Stomach (tissue), 4 donors: ENCODE measurements at regions not wholly inside any gene's neighbourhood (a gene's known extent, or its start where the extent isn't known, plus 50 kb on each side); places are given as distances from the start of the nearest gene placed in this dataset.

Experiments
- EP300 ChIP-seq: sonication (generic); formaldehyde crosslinking; IDR thresholded peaks from one replicate; pipeline ENCODE4 v1.6.1; 2017; ENCODE audit warnings: antibody characterized with exemption
- POLR2A ChIP-seq, 4 donors: fragments of 450-650 bp; IDR thresholded peaks; one replicate each; pipeline ENCODE4 v1.6.1; 2016; ENCODE audit warnings: antibody characterized with exemption in 4 of 4, control low read depth in 2 of 4, mild to moderate bottlenecking in 1 of 4, moderate library complexity in 1 of 4
- POLR2AphosphoS5 ChIP-seq, 3 donors: sonication (generic); formaldehyde crosslinking; IDR thresholded peaks; one replicate each; pipeline ENCODE4 v1.6.1; 2016; ENCODE audit warnings: antibody characterized with exemption in 3 of 3

DNA sequence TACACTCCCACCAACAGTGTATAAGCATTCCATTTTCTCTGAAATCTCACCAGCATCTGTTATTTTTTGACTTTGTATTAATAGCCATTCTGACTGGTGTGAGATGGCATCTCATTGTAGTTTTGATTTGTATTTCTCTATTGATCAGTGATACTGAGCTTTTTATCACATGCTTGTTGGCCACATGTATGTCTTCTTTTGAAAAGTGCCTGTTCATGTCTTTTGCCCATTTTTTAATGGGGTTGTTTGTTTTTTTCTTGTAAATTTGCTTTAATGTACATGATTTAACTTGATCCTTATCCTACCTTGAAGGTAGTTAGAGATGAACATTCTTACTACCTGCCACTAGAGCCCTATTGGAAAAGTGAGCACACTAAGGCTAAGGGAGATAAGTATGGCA is 151.2 kb upstream of the KIF2A start:
- no peak for TF ChIP-seq POLR2A (IDR thresholded peaks at IDR 0.05)
- no peak for TF ChIP-seq EP300
- TF ChIP-seq POLR2AphosphoS5 (IDR thresholded peaks at IDR 0.05) = no peak
